GM12873 (cell line): ENCODE measurements at regions not wholly inside any gene's neighbourhood (a gene's known extent, or its start where the extent isn't known, plus 50 kb on each side); places are given as distances from the start of the nearest gene placed in this dataset.

Experiments
- TF ChIP-seq, protein P1 (sequence below): IDR thresholded peaks from 2 replicates; pipeline ENCODE4 v1.5.1; 2012; ENCODE audit warnings: low read depth, mild to moderate bottlenecking, moderate library complexity, low read length, control low read depth; ENCODE audit not compliant: insufficient read depth; ENCODE audit errors: missing control alignments

DNA sequence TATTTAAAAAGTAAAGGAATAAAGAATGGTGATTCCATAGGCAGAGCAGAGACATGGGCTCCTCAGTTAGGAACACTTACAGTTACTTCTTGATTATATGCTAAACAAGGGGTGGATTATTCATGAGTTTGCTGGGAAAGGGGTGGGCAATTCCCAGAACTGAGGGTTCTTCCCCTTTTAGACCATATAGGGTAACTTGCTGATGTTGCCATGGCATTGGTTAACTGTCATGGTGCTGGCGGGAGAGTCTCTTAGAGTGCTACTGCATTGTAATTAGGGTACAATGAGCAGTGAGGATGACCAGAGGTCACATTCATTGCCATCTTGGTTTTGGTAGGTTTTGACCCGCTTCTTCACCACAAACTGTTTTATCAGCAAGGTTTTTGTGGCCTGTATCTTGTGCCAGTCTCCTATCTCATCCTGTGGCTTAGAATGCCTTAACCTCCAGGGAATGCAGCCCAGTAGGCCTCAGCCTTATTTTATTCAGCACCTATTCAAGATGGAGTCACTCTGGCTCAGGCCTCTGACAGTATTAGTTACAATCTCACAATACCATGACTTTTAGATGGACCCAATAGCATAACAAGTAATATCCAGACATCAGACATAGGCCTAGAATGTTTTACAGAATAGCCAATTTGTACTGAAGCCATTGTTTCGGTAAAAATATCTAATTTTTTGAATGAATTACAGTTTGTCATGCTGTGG, 106.8 kb downstream of the ZBTB18 start:
- TF ChIP-seq, protein P1, sequence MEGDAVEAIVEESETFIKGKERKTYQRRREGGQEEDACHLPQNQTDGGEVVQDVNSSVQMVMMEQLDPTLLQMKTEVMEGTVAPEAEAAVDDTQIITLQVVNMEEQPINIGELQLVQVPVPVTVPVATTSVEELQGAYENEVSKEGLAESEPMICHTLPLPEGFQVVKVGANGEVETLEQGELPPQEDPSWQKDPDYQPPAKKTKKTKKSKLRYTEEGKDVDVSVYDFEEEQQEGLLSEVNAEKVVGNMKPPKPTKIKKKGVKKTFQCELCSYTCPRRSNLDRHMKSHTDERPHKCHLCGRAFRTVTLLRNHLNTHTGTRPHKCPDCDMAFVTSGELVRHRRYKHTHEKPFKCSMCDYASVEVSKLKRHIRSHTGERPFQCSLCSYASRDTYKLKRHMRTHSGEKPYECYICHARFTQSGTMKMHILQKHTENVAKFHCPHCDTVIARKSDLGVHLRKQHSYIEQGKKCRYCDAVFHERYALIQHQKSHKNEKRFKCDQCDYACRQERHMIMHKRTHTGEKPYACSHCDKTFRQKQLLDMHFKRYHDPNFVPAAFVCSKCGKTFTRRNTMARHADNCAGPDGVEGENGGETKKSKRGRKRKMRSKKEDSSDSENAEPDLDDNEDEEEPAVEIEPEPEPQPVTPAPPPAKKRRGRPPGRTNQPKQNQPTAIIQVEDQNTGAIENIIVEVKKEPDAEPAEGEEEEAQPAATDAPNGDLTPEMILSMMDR = no peak

DNA sequence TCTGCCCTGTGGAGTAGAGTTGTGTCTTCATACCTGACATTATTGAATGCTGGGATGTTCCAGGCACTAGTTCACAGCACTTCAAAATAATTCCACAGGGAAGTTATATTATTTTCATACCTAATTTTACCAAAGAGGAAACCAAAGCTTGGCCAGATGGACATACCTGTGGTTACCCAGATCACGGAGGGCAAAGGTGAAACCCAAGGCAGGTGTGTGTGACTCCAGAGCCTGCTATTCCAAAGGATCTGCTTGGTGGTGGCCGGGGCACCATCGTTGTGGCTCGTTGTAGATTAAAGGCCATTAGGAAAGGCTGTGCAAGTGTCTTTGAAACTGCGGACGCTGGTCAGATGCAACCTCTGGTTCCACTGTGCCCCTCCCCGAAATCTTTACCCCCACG, 108.6 kb downstream of the ZBTB18 start:
- TF ChIP-seq, protein P1 = no peak

DNA sequence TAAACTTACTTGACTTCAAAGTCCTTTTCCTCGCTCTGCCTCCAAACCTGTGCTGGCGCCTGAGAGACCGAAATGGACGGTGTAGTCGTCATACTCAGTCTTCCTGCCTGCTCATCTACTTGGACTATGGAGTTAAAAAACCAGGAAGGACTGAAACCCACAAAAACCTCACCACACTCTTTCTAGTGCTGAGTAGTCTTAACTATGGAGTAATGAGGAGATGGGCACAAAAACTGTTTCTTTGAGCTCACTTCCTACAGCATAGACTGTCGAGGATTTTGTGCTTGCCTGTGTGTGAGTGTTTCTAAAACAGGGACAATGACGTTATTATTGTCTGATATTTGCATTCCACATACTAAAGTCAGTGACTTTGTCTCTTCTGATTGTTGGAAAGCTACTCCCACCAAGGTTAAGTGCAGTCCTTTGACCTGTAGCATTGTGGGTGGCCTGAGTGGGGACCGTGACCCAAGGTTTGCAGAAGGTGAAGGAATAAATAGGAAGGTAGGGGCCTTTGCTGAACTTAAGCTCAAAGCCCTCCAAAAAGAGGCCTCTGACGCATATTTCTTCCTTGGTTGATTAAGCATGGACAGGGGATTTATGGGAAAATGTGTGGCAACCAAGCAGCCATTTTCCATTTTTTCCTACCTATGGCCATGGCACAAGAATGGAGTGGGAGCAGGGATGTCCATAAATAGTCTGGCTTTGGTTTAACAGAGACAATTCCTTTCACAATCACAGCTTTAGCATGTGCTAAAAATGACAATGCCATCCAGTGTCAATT, 109.6 kb downstream of the ZBTB18 start:
- TF ChIP-seq, protein P1 = no peak

DNA sequence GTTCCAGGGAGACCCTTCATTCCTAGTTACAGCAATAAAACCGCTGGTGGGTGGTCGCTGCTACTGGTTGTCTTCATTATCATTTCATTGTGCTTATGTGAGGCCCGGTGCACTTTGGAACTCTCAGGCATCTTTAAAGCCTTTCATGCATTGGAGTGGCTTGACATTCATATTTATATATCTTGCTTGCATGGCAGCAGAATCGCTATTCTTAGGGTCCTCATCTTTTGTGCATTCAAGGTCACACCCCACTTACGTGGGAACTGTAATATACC, 110.1 kb downstream of the ZBTB18 start:
- TF ChIP-seq, protein P1 = no peak

DNA sequence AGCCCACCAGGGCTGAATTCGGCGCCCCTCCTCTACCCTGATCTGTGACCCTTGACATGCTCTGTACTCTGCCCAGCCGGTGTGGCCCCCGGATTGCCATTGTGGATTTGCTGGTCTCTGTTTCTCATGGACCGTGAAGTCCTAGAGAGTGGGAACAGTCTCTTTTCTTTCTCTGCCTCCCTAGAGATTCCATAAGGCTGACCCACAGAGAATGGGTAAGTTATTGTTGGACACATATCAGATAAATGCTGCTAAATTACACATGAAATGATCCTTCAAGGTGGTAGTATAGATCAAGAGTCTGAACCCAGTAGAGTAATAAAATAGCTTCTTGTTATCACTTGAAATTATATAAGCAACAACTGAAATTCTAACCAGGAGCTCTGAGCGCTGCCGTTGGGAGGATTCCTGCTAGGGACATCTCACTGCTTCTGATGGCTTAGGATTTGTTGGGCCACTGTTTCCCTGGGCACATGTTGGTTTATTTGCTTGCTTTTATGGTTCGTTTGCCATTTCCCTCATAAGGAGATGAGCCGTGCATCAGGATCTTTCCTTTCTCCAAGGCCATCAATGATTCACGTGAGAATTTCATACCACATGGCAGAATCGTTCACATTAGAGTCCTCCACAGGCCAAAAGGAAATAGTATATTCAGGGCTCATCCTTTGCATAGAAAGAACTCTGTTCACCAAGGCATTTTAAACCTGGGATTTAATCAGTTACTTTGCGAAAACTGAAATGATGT, 111.9 kb downstream of the ZBTB18 start:
- TF ChIP-seq, protein P1 = no peak

DNA sequence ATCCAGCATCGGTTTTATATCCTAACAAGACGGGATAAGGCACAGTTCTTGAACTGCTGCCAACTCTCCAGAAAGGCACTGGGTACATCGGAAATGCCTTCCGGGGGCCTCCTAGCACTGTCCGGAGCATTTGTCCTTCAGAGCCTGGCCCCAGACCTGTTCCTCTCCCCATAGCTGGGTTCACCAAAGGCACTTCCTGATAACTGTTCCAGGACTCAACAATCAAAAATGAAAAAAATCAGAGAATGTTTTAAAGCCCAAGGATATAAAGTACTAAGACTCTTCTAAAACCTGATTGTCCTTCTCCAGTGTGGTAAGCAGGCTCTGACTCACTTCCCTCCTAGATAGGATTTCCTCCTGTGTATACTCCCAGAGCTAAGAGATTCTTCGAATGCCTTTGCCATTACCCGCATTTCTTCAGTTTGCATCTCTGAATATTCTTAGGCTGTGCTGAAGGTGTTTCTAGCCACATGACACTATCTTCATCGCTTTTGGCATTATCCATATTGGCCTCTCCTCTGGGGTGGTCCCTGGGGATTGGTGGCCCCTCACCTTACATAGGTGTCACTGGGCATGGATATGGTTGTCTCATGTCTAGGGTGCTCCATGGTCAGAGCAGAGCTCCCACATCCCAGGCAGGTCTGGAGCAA, 112.9 kb downstream of the ZBTB18 start:
- TF ChIP-seq, protein P1 = no peak

DNA sequence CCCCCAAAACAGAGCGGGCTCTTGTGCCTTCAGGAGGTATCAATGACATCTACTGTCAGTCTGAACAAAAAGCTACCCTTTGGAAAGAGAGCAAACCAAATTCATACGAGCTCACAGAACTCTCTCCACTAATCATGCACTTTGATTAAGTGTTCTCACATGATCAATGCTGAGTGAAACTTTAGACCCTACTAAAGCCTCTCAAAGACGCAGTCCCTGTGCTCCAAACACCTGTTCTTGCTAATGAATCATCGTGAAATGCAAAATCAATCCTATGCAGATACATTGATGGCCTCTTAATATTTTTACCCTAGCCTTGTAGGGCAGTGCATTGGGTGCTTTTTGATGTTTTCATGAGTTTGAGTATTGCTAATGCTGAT, 113.4 kb downstream of the ZBTB18 start:
- TF ChIP-seq, protein P1 = no peak
